B cell (primary cell): ENCODE measurements at regions not wholly inside any gene's neighbourhood (a gene's known extent, or its start where the extent isn't known, plus 50 kb on each side); places are given as distances from the start of the nearest gene placed in this dataset.

Experiments used
- CTCF ChIP-seq: fragments of 200-600 bp; IDR thresholded peaks from one replicate; pipeline ENCODE4 v1.8.0; 2022; ENCODE audit warnings: antibody characterized with exemption, mild to moderate bottlenecking
- EZH2 ChIP-seq: IDR thresholded peaks from 2 replicates; pipeline ENCODE4 v1.6.1; 2012; ENCODE audit warnings: borderline replicate concordance, low read depth, mild to moderate bottlenecking, moderate library complexity, low read length; ENCODE audit not compliant: insufficient read depth, poor library complexity, severe bottlenecking

- TF ChIP-seq CTCF (no peak), EZH2 (no peak)
Measured at GRCh38 chr15:60124460-60125070, 120.5 kb downstream of the FOXB1 start.
